ENCODE measurements at regions not wholly inside any gene's neighbourhood (a gene's known extent, or its start where the extent isn't known, plus 50 kb on each side); places are given as distances from the start of the nearest gene placed in this dataset.
"Not testable (repeated sequence)": the region's sequence is repeated elsewhere in the genome, so short reads cannot be mapped to it uniquely, and the experiment has no call there.

DNA sequence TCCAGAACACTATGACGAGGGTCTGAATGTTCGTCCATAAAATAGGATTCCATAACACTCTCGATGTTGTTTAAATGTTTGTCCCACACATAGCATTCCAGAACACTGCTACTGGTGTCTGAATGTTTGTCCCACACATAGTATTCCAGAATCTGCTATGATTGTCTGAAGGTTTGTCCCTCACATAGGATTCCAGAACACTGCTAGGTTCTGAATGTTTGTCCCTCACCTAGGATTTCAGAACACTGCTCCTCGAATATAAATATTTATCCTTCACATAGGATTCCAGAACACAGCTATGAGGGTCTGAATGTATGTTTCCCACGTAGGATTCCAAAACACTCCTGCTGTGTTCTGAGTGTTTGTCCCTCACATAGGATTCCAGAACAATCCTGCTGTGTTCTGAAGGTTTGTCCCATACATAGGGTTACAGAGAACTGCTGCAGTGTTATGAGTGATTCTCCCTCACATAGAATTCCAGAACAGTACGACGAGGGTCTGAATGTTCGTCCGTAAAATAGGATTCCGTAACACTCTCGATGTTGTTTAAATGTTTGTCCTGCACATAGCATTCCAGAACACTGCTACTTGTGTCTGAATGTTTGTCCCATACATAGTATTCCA, 215.3 kb downstream of the FOXD4L6 start:
- DNase-seq (ENCODE audit: low spot score): no peak
- in situ Hi-C loops (cut with HindIII; ENCODE audit: low sequenced_read_pairs): no loop called here

DNA sequence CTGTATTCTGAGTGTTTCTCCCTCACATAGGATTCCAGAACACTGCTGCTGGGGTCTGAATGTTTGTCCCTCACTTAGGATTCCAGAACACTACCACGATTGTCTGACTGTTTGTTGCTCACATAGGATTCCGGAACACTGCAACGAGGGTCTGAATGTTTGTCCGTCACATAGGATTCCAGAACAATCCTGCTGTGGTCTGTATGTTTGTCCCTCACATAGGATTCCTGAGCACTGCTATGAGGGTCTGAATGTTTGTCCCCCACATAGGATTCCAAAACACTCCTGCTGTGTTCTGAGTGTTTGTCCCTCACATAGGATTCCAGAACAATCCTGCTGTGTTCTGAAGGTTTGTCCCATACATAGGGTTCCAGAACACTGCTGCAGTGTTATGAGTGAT, 215.8 kb downstream of the FOXD4L6 start:
- in situ Hi-C loops (cut with HindIII; ENCODE audit: low sequenced_read_pairs); DNase-seq (ENCODE audit: low spot score): not testable (repeated sequence)

DNA sequence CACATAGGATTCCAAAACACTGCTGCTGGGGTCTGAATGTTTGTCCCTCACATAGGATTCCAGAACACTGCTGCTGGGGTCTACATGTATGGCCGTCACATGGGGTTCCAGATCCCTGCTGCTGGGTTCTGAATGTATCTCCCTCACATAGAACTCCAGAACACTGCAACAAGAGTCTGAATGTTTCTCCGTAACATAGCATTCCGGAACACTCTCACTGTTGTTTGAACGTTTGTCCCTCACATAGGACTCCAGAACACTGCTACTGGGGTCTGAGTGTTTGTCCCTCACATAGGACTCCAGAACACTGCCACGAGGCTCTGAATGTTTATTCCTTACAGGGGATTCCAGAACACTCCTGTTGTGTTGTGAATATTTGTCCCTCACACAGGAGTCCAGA, 216.8 kb downstream of the FOXD4L6 start:
- no peak for DNase-seq (ENCODE audit: low spot score)
- in situ Hi-C loops (cut with HindIII; ENCODE audit: low sequenced_read_pairs): no loop called here

DNA sequence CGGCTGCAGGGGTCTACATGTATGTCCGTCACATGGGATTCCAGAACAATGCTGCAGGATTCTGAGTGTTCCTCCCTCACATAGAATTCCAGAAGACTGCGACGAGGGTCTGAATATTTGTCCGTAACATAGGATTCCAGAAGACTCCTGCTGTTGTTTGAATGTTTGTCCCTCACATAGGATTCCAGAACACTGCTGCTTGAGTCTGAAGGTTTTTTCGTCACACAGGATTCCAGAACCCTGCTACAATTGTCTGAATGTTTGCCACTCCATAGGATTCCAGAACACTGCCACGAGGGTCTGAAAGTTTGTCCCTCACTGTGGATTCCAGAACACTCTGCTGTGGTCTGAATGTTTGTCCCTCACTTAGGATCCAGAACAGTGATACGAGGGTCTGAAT, 217.5 kb downstream of the FOXD4L6 start:
- DNase-seq (ENCODE audit: low spot score); in situ Hi-C loops (cut with HindIII; ENCODE audit: low sequenced_read_pairs): not testable (repeated sequence)

DNA sequence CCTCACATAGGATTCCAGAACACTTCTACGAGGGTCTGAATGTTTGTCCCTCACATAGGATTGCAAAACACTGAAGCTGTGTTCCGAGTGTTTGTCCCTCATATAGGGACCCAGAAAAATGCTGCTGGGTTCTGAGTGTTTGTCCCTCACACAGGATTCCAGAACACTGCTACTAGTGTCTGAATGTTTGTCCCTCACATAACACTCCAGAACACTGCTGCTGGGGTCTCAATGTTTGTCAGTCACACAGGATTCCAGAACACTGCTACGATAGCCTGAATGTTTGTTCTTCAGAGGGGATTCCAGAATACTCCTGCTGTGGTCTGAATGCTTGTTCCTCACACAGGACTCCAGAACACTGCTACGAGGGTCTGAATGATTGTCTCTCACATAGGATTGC, 218.7 kb downstream of the FOXD4L6 start:
- in situ Hi-C loops (cut with HindIII; ENCODE audit: low sequenced_read_pairs): no loop called here
- DNase-seq (ENCODE audit: low spot score): no peak

DNA sequence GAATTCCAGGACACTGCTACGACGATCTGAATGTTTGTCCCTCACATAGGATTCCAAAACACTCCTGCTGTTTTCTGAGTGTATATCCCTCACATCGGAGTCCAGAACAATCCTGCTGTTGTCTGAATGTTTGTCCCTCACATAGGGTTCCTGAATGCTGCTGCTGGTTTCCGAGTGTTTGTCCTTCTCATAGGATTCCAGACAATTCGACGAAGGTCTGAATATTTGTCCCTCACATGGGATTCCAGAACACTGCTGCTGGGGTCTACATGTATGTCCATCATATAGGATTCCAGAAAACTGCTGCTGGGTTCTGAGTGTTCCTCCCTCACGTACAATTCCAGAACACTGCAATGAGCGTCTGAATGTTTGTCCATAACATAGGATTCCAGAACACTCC, 219.4 kb downstream of the FOXD4L6 start:
- DNase-seq (ENCODE audit: low spot score); in situ Hi-C loops (cut with HindIII; ENCODE audit: low sequenced_read_pairs): not testable (repeated sequence)

DNA sequence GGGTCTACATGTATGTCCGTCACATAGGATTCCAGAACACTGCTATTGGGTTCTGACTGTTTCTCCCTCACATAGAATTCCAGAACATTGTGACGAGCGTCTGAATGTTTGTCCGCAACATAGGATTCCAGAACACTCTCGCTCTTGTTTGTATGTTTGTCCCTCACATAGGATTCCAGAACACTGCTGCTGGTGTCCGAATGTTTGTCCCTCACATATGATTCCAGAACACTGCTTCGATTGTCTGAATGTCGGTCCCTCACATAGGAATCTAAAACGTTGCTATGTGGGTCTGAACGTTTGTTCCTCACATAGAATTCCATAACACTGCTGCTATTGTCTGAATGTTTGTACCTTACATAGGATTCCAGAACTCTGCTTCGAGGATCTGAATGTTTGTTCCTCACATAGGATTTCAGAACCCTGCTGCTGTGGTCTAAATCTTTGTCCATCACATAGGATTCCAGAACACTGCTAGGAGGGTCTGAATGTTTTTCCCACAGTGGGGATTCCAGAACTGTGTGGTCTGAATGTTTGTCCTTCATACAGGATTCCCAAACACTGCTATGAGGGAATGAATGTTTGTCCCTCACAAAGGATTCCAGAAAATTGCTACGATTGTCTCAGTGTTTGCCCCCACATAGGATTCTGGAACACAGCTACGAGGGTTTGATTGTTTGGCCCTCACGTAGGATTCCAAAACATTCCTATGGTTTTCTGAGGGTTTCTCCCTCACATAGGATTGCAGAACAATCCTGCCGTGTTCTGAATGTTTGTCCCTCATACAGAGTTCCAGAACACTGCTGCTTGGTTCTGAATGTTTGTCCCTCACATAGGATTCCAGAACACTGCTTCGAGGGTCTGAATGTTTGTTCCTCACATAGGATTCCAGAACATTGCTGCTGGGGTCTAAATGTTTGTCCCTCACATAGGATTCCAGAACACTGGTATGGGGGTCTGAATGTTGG, 220.5 kb downstream of the FOXD4L6 start:
- no peak for DNase-seq (ENCODE audit: low spot score)
- in situ Hi-C loops (cut with HindIII; ENCODE audit: low sequenced_read_pairs): no loop called here

DNA sequence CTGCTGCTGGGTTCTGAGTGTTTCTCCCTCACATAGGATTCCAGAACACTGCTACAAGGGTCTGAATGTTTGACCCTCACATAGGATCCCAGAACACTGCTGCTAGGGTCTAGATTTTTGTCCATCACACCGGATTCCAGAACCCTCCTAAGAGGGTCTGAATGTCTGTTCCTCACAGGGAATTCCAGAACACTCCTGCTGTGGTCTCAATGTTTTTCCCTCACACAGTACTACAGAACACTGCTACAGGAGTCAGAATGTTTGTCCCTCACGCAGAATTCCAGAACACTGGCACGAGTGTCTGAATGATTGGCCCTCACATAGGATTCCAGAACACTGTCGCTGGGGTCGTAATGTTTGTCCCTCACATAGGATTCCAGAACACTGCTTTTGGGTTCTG, 221.6 kb downstream of the FOXD4L6 start:
- in situ Hi-C loops (cut with HindIII; ENCODE audit: low sequenced_read_pairs); DNase-seq (ENCODE audit: low spot score): not testable (repeated sequence)

DNA sequence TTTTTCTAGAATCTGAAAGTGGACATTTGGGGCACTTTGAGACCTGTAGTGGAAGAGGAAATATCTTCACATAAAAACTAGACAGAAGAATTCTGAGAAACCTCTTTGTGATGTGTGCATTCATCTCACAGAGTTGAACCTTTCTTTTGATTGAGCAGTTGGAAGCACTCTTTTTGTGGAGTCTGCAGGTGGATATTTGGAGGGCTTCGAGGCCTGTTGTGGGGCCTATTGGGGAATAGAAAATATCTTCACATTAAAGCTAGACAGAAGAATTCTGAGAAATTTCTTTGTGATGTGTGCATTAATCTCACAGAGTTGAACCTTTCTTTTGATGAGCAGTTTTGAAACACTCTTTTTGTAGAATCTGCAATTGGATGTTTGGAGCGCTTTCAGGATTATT, 236.2 kb downstream of the FOXD4L6 start:
- DNase-seq (ENCODE audit: low spot score); in situ Hi-C loops (cut with HindIII; ENCODE audit: low sequenced_read_pairs): not testable (repeated sequence)

DNA sequence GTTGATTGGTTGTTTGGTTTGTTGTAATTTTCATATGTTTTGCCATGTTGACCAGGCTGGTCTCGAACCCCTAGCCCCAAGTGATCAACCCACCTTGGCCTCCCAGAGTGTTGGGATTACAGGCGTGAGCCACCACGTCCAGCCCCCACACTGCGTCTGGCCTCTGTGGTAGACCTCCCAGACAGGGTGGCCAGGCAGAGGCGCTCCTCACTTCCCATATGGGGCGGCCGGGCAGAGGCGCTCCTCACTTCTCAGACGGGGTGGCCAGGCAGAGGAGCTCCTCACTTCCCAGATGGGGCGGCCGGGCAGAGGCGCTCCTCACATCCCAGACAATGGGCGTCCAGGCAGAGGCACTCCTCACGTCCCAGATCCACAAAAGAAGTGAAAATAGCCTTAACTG, 242.6 kb downstream of the FOXD4L6 start:
- DNase-seq (ENCODE audit: low spot score): not testable (repeated sequence)

DNA sequence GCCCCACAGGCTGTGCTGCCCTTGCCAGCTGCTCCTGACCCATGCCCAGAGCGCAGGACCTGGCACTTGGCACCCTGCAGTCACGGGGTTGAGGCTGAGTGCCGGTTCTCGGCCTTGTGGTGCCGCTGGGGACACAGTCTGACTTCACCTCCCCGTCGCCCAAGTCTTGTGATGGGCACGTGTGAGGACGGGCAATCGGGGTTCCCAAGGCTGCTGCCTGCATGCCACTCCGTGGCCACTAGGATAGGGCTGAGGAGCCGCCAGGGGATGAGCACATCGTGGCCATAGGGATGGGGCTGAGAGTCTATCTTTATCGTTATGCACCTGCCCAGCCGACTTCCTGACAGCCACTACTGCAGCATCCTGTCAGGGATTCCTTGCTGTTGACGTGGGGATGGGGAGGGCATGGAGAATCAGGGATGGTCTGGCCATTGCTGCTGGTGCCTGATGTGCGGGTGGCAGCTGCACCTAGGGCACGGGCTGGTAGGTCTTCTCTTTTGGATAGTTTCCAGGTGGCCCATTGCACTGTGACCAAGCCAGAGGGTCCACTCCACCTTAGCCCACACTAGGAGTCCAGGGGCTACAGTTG, 243.5 kb downstream of the FOXD4L6 start:
- DNase-seq (ENCODE audit: low spot score); in situ Hi-C loops (cut with HindIII; ENCODE audit: low sequenced_read_pairs): not testable (repeated sequence)

More for the DNA sequence above, 242.6 kb downstream of the FOXD4L6 start:
- in situ Hi-C loops (cut with HindIII; ENCODE audit: low sequenced_read_pairs): not testable (repeated sequence)

DNA sequence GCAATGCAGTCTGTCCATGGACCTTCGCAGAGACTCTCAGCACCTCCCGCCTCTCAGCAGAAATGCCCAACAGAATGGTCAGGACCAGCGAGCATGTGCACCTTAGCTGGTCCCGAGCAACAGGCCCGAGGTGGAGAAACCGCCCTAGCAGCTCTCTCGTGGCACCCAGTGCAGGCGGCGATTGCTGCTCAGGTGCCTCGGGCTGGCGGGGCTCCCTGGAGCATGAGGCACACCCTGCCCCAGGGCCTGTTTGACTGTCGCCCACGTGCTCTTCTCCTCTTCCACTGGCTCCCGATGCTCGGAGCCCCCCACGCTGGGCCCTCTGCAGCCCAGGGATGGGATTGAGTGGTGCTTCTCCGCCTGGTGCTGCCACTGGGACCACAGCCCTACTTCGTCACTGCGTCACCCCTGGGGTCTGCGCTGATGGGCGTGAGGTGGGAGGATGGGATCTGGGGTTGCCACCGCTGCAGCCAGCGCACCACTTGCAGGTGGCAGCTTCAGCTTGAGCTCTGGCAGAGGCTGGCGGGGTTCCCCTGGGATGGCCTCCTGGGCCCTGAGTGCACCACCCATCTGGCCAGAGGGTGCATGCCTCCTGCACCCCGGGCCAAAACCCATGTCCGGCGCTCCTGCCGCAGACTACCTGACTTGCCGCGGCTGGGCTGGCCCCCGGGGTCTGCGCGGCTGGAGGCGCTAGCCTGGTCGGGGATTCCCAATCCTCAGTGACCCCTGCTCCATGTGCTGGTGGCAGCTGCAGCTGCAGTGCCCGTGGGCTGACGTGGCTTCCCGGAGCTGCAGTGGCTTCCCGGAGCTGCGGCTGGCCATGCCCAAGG, 244.2 kb downstream of the FOXD4L6 start:
- in situ Hi-C loops (cut with HindIII; ENCODE audit: low sequenced_read_pairs): no loop called here
- DNase-seq (ENCODE audit: low spot score): no peak

DNA sequence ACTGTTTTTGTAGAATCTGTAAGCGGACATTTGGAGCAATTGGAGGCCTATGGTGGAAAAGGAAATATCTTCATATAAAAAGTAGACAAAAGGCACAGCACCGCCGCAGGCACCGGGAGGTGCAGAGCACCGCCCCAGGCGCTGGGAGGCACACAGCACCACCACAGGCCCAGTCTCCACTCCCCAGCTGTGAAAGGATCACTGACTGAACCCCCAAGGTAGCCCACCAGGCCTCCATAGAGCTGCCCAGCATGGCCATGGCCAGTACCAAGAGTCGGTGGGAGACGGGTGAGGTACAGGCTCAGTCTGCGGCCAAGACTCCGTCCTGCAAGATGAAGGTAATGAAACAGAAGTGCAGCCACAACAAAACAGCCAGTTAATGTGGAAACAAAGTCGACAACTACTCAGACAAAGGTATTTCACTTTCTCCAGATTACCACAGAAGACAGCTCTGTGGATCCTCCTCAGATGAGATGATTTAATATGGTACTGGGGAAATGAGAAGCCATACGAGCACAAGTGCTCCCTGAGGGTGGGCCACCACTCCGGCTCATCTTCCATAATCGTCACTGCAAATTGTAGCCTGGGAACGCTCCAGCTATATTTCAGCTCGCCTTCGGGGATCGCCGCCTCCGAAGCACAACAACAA, 244.9 kb downstream of the FOXD4L6 start:
- not testable (repeated sequence) for DNase-seq (ENCODE audit: low spot score)

DNA sequence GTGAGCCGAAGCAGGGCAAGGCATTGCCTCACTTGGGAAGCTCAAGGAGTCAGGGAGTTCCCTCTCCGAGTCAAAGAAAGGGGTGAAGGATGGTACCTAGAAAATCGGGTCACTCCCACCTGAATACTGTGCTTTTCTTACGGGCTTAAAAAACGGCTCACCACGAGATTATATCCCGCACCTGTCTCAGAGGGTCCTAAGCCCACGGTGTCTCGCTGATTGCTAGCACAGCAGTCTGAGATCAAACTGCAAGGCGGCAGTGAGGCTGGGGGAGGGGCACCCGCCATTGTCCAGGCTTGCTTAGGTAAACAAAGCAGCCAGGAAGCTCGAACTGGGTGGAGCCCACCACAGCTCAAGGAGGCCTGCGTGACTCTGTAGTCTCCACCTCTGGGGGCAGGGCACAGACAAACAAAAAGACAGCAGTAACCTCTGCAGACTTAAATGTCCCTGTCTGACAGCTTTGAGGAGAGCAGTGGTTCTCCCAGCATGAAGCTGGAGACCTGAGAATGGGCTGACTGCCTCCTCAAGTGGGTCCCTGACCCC, 254.7 kb downstream of the FOXD4L6 start:
- in situ Hi-C loops (cut with HindIII; ENCODE audit: low sequenced_read_pairs): not testable (repeated sequence)

More for the DNA sequence above, 244.9 kb downstream of the FOXD4L6 start:
- in situ Hi-C loops (cut with HindIII; ENCODE audit: low sequenced_read_pairs): not testable (repeated sequence)

DNA sequence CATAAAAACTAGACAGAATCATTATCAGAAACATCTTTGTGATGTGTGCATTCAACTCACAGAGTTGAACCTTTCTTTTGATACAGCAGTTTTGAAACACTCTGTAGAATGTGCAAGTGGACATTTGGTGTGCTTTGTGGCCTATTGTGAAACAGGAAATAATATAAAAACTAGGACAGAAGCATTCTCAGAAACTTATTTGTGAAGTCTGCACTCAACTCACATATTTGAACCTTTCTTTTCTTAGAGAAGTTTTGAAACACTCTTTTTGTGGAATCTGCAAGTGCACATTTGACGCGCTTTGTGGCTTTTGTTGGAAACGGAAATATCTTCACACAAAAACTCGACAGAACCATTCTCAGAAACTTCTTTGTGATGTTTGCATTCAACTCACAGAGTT, 260.0 kb downstream of the FOXD4L6 start:
- DNase-seq (ENCODE audit: low spot score); in situ Hi-C loops (cut with HindIII; ENCODE audit: low sequenced_read_pairs): not testable (repeated sequence)

More for the DNA sequence above, 254.7 kb downstream of the FOXD4L6 start:
- not testable (repeated sequence) for DNase-seq (ENCODE audit: low spot score)
